ENCODE measurements at regions not wholly inside any gene's neighbourhood (a gene's known extent, or its start where the extent isn't known, plus 50 kb on each side); places are given as distances from the start of the nearest gene placed in this dataset.

- TF ChIP-seq CTCF (conservative IDR thresholded peaks at IDR 0.05; ENCODE audit: low read depth in 2 of 2): no peak
- no peak for TF ChIP-seq REST (IDR thresholded peaks at IDR 0.05; ENCODE audit: unreplicated experiment)
- TF ChIP-seq EZH2 (IDR thresholded peaks at IDR 0.05; ENCODE audit: low read depth, unreplicated experiment): no peak
- TF ChIP-seq POLR2AphosphoS5 (IDR thresholded peaks at IDR 0.05; ENCODE audit: low read depth): no peak
- TF ChIP-seq EZH2phosphoT487 (IDR thresholded peaks at IDR 0.05; ENCODE audit: unreplicated experiment): no peak
These were observed 1213.6 kb downstream of the GALC start for GRCh38 chr14:86779416-86779815.

All from GM23338 (cell line).